GM23338 (cell line): ENCODE measurements at regions not wholly inside any gene's neighbourhood (a gene's known extent, or its start where the extent isn't known, plus 50 kb on each side); places are given as distances from the start of the nearest gene placed in this dataset.

Experiments
- ATAC-seq: fragments of 200-7000 bp; cut with Tn5 transposase; 3 replicates; pipeline ENCODE4 v1.9.1; 2020
- DNase-seq: peaks from one replicate; pipeline ENCODE4 v3.0.0-alpha.2; 2015; ENCODE audit warnings: low spot score
- H2AFZ ChIP-seq: fragments of 200-600 bp; sonication (generic); 2 replicates; pipeline ENCODE4 v1.8.0; 2016; ENCODE audit warnings: antibody characterized with exemption, mild to moderate bottlenecking, moderate library complexity
- H3F3A ChIP-seq: fragments of 200-600 bp; sonication (generic); replicated peaks from 2 replicates; pipeline ENCODE4 v1.8.0; 2017; ENCODE audit warnings: antibody characterized with exemption, mixed run types, low read depth
- H3K27ac ChIP-seq: fragments of 200-600 bp; sonication (generic); 2 replicates; pipeline ENCODE4 v1.6.1; 2016; ENCODE audit warnings: low read depth
- H3K27me3 ChIP-seq: fragments of 200-600 bp; sonication (generic); 2 replicates; pipeline ENCODE4 v1.8.0; 2016; ENCODE audit warnings: mild to moderate bottlenecking, mixed run types, moderate library complexity; ENCODE audit not compliant: insufficient read depth
- H3K36me3 ChIP-seq: fragments of 200-600 bp; sonication (generic); 2 replicates; pipeline ENCODE4 v1.8.0; 2016; ENCODE audit warnings: mild to moderate bottlenecking; ENCODE audit not compliant: insufficient read depth
- H3K4me1 ChIP-seq: fragments of 200-600 bp; sonication (generic); 2 replicates; pipeline ENCODE4 v1.8.0; 2016; ENCODE audit warnings: mild to moderate bottlenecking, moderate library complexity; ENCODE audit not compliant: insufficient read depth
- H3K4me2 ChIP-seq: fragments of 200-600 bp; sonication (generic); 2 replicates; pipeline ENCODE4 v1.7.1; 2017; ENCODE audit warnings: mixed run types
- H3K4me3 ChIP-seq: fragments of 200-600 bp; sonication (generic); 2 replicates; pipeline ENCODE4 v1.6.1; 2016; ENCODE audit warnings: mixed run types
- H3K79me2 ChIP-seq: fragments of 200-600 bp; sonication (generic); replicated peaks from 2 replicates; pipeline ENCODE4 v1.8.0; 2017; ENCODE audit warnings: mild to moderate bottlenecking; ENCODE audit not compliant: insufficient read depth
- H3K9me2 ChIP-seq: fragments of 200-600 bp; sonication (generic); 2 replicates; pipeline ENCODE4 v1.8.0; 2017; ENCODE audit not compliant: insufficient read depth
- H4K20me1 ChIP-seq: fragments of 200-600 bp; sonication (generic); replicated peaks from 2 replicates; pipeline ENCODE4 v1.8.0; 2017; ENCODE audit warnings: mild to moderate bottlenecking; ENCODE audit not compliant: insufficient read depth
- H3K27ac Mint-ChIP-seq: 2 replicates; pipeline ENCODE4 v1.8.0; 2020; ENCODE audit warnings: inconsistent platforms, mild to moderate bottlenecking, moderate library complexity, mixed read lengths
- H3K27me3 Mint-ChIP-seq: 3 replicates; pipeline ENCODE4 v1.8.0; 2022; ENCODE audit warnings: low read depth, mild to moderate bottlenecking, moderate library complexity, mixed read lengths, inconsistent platforms; ENCODE audit not compliant: insufficient read depth, poor library complexity
- H3K36me3 Mint-ChIP-seq: 3 replicates; pipeline ENCODE4 v1.8.0; 2021; ENCODE audit warnings: low read depth, mild to moderate bottlenecking, inconsistent platforms, moderate library complexity, mixed read lengths
- H3K4me1 Mint-ChIP-seq: 3 replicates; pipeline ENCODE4 v1.8.0; 2020; ENCODE audit warnings: mild to moderate bottlenecking, inconsistent platforms, mixed read lengths
- H3K4me3 Mint-ChIP-seq: 3 replicates; pipeline ENCODE4 v1.8.0; 2021; ENCODE audit warnings: moderate library complexity, mild to moderate bottlenecking, inconsistent platforms, mixed read lengths
- H3K9me3 Mint-ChIP-seq: 3 replicates; pipeline ENCODE4 v1.8.0; 2020; ENCODE audit warnings: moderate library complexity, mild to moderate bottlenecking, inconsistent platforms, mixed read lengths
- CREB1 ChIP-seq: fragments of 250-450 bp; sonication (Bioruptor Pico); IDR thresholded peaks from 2 replicates; pipeline ENCODE4 v1.5.0; 2020; ENCODE audit warnings: low read depth, mild to moderate bottlenecking, moderate library complexity
- CTCF ChIP-seq, 2 experiments: fragments of 200-600 bp in 1 of 2; sonication (generic) in 1 of 2; conservative IDR thresholded peaks; 2 replicates each; pipeline versions ENCODE4 v1.5.1 to v1.6.1; 2016 to 2017; ENCODE audit warnings: antibody characterized with exemption in 2 of 2, low read depth in 2 of 2, mild to moderate bottlenecking in 2 of 2, moderate library complexity in 1 of 2
- ETS1 ChIP-seq: IDR thresholded peaks from 2 replicates; pipeline ENCODE4 v1.6.1; 2016; ENCODE audit warnings: antibody characterized with exemption
- EZH2 ChIP-seq: fragments of 200-600 bp; sonication (generic); IDR thresholded peaks from one replicate; pipeline ENCODE4 v1.8.0; 2017; ENCODE audit warnings: antibody characterized with exemption, mild to moderate bottlenecking, low read depth; ENCODE audit not compliant: unreplicated experiment
- EZH2phosphoT487 ChIP-seq: fragments of 200-600 bp; sonication (generic); IDR thresholded peaks from one replicate; pipeline ENCODE4 v1.8.1; 2018; ENCODE audit warnings: antibody characterized with exemption; ENCODE audit not compliant: unreplicated experiment
- JUNB ChIP-seq: IDR thresholded peaks from one replicate; pipeline ENCODE4 v1.6.1; 2016; ENCODE audit warnings: antibody characterized with exemption; ENCODE audit not compliant: unreplicated experiment
- NANOG ChIP-seq: IDR thresholded peaks from 2 replicates; pipeline ENCODE4 v1.6.1; 2016; ENCODE audit warnings: antibody characterized with exemption, borderline replicate concordance
- POLR2AphosphoS5 ChIP-seq: IDR thresholded peaks from 2 replicates; pipeline ENCODE4 v1.6.1; 2016; ENCODE audit warnings: antibody characterized with exemption, low read depth
- REST ChIP-seq: IDR thresholded peaks from one replicate; pipeline ENCODE4 v1.6.1; 2018; ENCODE audit warnings: antibody characterized with exemption; ENCODE audit not compliant: unreplicated experiment
- STAT1 ChIP-seq: IDR thresholded peaks from one replicate; pipeline ENCODE4 v1.6.1; 2016; ENCODE audit warnings: antibody characterized with exemption; ENCODE audit not compliant: unreplicated experiment
- ZNF114 ChIP-seq: fragments of 250-450 bp; sonication (Bioruptor Pico); IDR thresholded peaks from 2 replicates; pipeline ENCODE4 v1.5.0; 2020; ENCODE audit warnings: mild to moderate bottlenecking, moderate library complexity
- ZNF331 ChIP-seq: fragments of 250-450 bp; sonication (Bioruptor Pico); IDR thresholded peaks from 2 replicates; pipeline ENCODE4 v1.5.0; 2020; ENCODE audit warnings: low read depth, mild to moderate bottlenecking, moderate library complexity
- ZNF462 ChIP-seq: fragments of 250-450 bp; sonication (Bioruptor Pico); IDR thresholded peaks from 2 replicates; pipeline ENCODE4 v1.5.0; 2020; ENCODE audit warnings: mild to moderate bottlenecking, moderate library complexity

- H3K79me2 ChIP-seq = no peaks in the 10 kb centered on the region
- no peak overlapping the region for H3K4me3 Mint-ChIP-seq
- H3K27ac ChIP-seq = no peak overlapping the region
- no peaks in the 10 kb centered on the region for H3K27me3 ChIP-seq
- DNase-seq (no peak), ATAC-seq (no peak)
- H3K4me1 ChIP-seq = no peaks in the 10 kb centered on the region
- H3K9me2 ChIP-seq = no peaks in the 10 kb centered on the region; the same call in 1 of the 2 replicates
- no peak overlapping the region for H3K4me2 ChIP-seq
- no peaks in the 10 kb centered on the region for H3K36me3 Mint-ChIP-seq
- peaks cover 2% of the 10 kb centered on the region; the same call in 2 of the 3 replicates for H3K4me1 Mint-ChIP-seq
- no peak overlapping the region for H3K4me3 ChIP-seq
- H4K20me1 ChIP-seq = no peaks in the 10 kb centered on the region
- peaks cover 1% of the 10 kb centered on the region for H3K27me3 Mint-ChIP-seq
- no peaks in the 10 kb centered on the region for H3K9me3 Mint-ChIP-seq
- H3K27ac Mint-ChIP-seq = no peak overlapping the region
- no peaks in the 10 kb centered on the region for H3K36me3 ChIP-seq
- TF ChIP-seq JUNB (no peak), ZNF462 (CRISPR knock-in tag) (no peak), ZNF331 (CRISPR knock-in tag) (no peak), POLR2AphosphoS5 (no peak), EZH2phosphoT487 (no peak), REST (no peak), CTCF (conservative IDR thresholded peaks at IDR 0.05; ENCODE audit: low read depth in 2 of 2) (no peak), STAT1 (no peak), ETS1 (no peak), NANOG (no peak), EZH2 (no peak), CREB1 (CRISPR knock-in tag) (no peak), ZNF114 (CRISPR knock-in tag) (no peak)
- no peak overlapping the region for H2AFZ ChIP-seq
- H3F3A ChIP-seq = no peaks in the 10 kb centered on the region
Measured at GRCh38 chr5:155684417-155684816, 642.5 kb upstream of the SGCD start.
